Cerebellar cortex (tissue), 1 donor: ENCODE measurements at regions not wholly inside any gene's neighbourhood (a gene's known extent, or its start where the extent isn't known, plus 50 kb on each side); places are given as distances from the start of the nearest gene placed in this dataset.
"Not testable (repeated sequence)": the region's sequence is repeated elsewhere in the genome, so short reads cannot be mapped to it uniquely, and the experiment has no call there.

ENCODE experiments used
- DNase-seq: peaks from one replicate; pipeline ENCODE4 v3.0.0-alpha.2; 2015; ENCODE audit warnings: low spot score

GRCh38 chr9:73866451-73866850 lies 630.7 kb upstream of the RORB start:
- no peak for DNase-seq

GRCh38 chr9:73869264-73869663 lies 627.9 kb upstream of the RORB start:
- no peak for DNase-seq

GRCh38 chr9:73871636-73872035 lies 625.5 kb upstream of the RORB start:
- no peak for DNase-seq

- no peak for DNase-seq
These were observed 624.4 kb upstream of the RORB start for GRCh38 chr9:73872701-73873100.

GRCh38 chr9:73880101-73880500 lies 617.0 kb upstream of the RORB start:
- no peak for DNase-seq

- DNase-seq = no peak
These were observed 608.1 kb upstream of the RORB start for GRCh38 chr9:73889023-73889422.

GRCh38 chr9:73890685-73891277 lies 606.4 kb upstream of the RORB start:
- no peak for DNase-seq

- no peak for DNase-seq
These were observed 604.8 kb upstream of the RORB start for GRCh38 chr9:73892335-73892734.

GRCh38 chr9:73893230-73893629 lies 603.9 kb upstream of the RORB start:
- no peak for DNase-seq

GRCh38 chr9:73896061-73896460 lies 601.1 kb upstream of the RORB start:
- no peak for DNase-seq

GRCh38 chr9:73906671-73907070 lies 590.5 kb upstream of the RORB start:
- no peak for DNase-seq

- peak; percentile 3 for DNase-seq
These were observed 585.3 kb upstream of the RORB start for GRCh38 chr9:73911804-73912203.

- DNase-seq = peak; percentile 4
These were observed 581.0 kb upstream of the RORB start for GRCh38 chr9:73916016-73916673.

- no peak for DNase-seq
These were observed 577.4 kb upstream of the RORB start for GRCh38 chr9:73919712-73920111.

GRCh38 chr9:73923796-73924195 lies 573.3 kb upstream of the RORB start:
- no peak for DNase-seq

- DNase-seq = no peak
These were observed 546.0 kb upstream of the RORB start for GRCh38 chr9:73951147-73951546.

GRCh38 chr9:73962792-73963191 lies 534.3 kb upstream of the RORB start:
- DNase-seq = no peak

GRCh38 chr9:73969936-73970335 lies 527.2 kb upstream of the RORB start:
- no peak for DNase-seq

GRCh38 chr9:73976424-73976823 lies 520.7 kb upstream of the RORB start:
- not testable (repeated sequence) for DNase-seq

- DNase-seq = no peak
These were observed 517.3 kb upstream of the RORB start for GRCh38 chr9:73979894-73980264.

GRCh38 chr9:73980754-73981153 lies 516.4 kb upstream of the RORB start:
- DNase-seq = no peak

GRCh38 chr9:73981405-73981804 lies 515.7 kb upstream of the RORB start:
- DNase-seq = no peak

- DNase-seq = no peak
These were observed 501.3 kb upstream of the RORB start for GRCh38 chr9:73995836-73996235.

- no peak for DNase-seq
These were observed 500.3 kb upstream of the RORB start for GRCh38 chr9:73996844-73997243.
